Left renal cortex interstitium (tissue), 4 donors: ENCODE measurements at regions not wholly inside any gene's neighbourhood (a gene's known extent, or its start where the extent isn't known, plus 50 kb on each side); places are given as distances from the start of the nearest gene placed in this dataset.

ENCODE experiments used
- DNase-seq, 4 donors: peaks; one replicate each; pipeline ENCODE4 v3.0.0-alpha.2; 2013; ENCODE audit warnings: low read depth in 4 of 4, low spot score in 2 of 4, missing footprints in 1 of 4

- DNase-seq: no peak
Measured at GRCh38 chr10:62620491-62620890, 184.0 kb upstream of the ADO start.

- DNase-seq: no peak
Measured at GRCh38 chr10:62623223-62623622, 181.3 kb upstream of the ADO start.

GRCh38 chr10:62625484-62625883, 179.0 kb upstream of the ADO start:
- no peak for DNase-seq

GRCh38 chr10:62626079-62626478, 178.4 kb upstream of the ADO start:
- DNase-seq: no peak

- no peak for DNase-seq
Measured at GRCh38 chr10:62626817-62627216, 177.7 kb upstream of the ADO start.

- no peak for DNase-seq
Measured at GRCh38 chr10:62627983-62628382, 176.5 kb upstream of the ADO start.

- no peak for DNase-seq
Measured at GRCh38 chr10:62631241-62631640, 173.3 kb upstream of the ADO start.

- DNase-seq: no peak
Measured at GRCh38 chr10:62632071-62632809, 172.3 kb upstream of the ADO start.

- DNase-seq: no peak
Measured at GRCh38 chr10:62633976-62634375, 170.5 kb upstream of the ADO start.

- no peak for DNase-seq
Measured at GRCh38 chr10:62634576-62634975, 169.9 kb upstream of the ADO start.

GRCh38 chr10:62635127-62635526, 169.4 kb upstream of the ADO start:
- DNase-seq: no peak

- DNase-seq: no peak
Measured at GRCh38 chr10:62636825-62637248, 167.7 kb upstream of the ADO start.

- no peak for DNase-seq
Measured at GRCh38 chr10:62637249-62638061, 167.1 kb upstream of the ADO start.

- DNase-seq: no peak
Measured at GRCh38 chr10:62638062-62638477, 166.4 kb upstream of the ADO start.

- no peak for DNase-seq
Measured at GRCh38 chr10:62639144-62639543, 165.4 kb upstream of the ADO start.

- no peak for DNase-seq
Measured at GRCh38 chr10:62640411-62640810, 164.1 kb upstream of the ADO start.

- no peak for DNase-seq
Measured at GRCh38 chr10:62643606-62644587, 160.6 kb upstream of the ADO start.

GRCh38 chr10:62647375-62648092, 157.0 kb upstream of the ADO start:
- DNase-seq: no peak

- DNase-seq: no peak
Measured at GRCh38 chr10:62648921-62649320, 155.6 kb upstream of the ADO start.

GRCh38 chr10:62650411-62650810, 154.1 kb upstream of the ADO start:
- DNase-seq: no peak
